WTC11 (cell line): ENCODE measurements at regions not wholly inside any gene's neighbourhood (a gene's known extent, or its start where the extent isn't known, plus 50 kb on each side); places are given as distances from the start of the nearest gene placed in this dataset.

ENCODE experiments used
- ATAC-seq: fragments of 200-7000 bp; cut with Tn5 transposase; 2 replicates; pipeline ENCODE4 v1.10.0; 2021; ENCODE audit warnings: mild to moderate bottlenecking, moderate library complexity
- CTCF ChIA-PET: fragments of 300-600 bp; sonication (Branson Sonifier 250); formaldehyde crosslinking; loops from one replicate; lab custom pipeline; 2021; ENCODE audit warnings: antibody characterized with exemption; lab: Charles Lee
- POLR2A ChIA-PET: fragments of 350-600 bp; sonication (Branson Sonifier 250); formaldehyde crosslinking; loops from one replicate; lab custom pipeline; 2021; ENCODE audit warnings: antibody characterized with exemption; lab: Charles Lee
- DNase-seq: peaks from one replicate; pipeline ENCODE4 v3.0.0; 2021; ENCODE audit warnings: low spot score
- H3K27ac Mint-ChIP-seq: 2 replicates; pipeline ENCODE4 v1.8.0; 2021; ENCODE audit warnings: mixed read lengths
- H3K27me3 Mint-ChIP-seq: 2 replicates; pipeline ENCODE4 v1.8.0; 2021; ENCODE audit warnings: low read depth, mild to moderate bottlenecking, moderate library complexity, mixed read lengths
- H3K36me3 Mint-ChIP-seq: 2 replicates; pipeline ENCODE4 v1.8.0; 2021; ENCODE audit warnings: mixed read lengths
- H3K4me1 Mint-ChIP-seq: 2 replicates; pipeline ENCODE4 v1.8.0; 2022; ENCODE audit warnings: mixed read lengths
- H3K4me3 Mint-ChIP-seq: 2 replicates; pipeline ENCODE4 v1.8.0; 2021; ENCODE audit warnings: mild to moderate bottlenecking, moderate library complexity, mixed read lengths
- H3K9me3 Mint-ChIP-seq: 2 replicates; pipeline ENCODE4 v1.8.0; 2021; ENCODE audit warnings: mixed read lengths
- AFF4 ChIP-seq: sonication (generic); formaldehyde crosslinking; IDR thresholded peaks from 2 replicates; pipeline ENCODE4 v1.8.1; 2023; ENCODE audit warnings: mild to moderate bottlenecking, missing genetic modification reagents, borderline replicate concordance
- ATF1 ChIP-seq: sonication (generic); formaldehyde crosslinking; IDR thresholded peaks from 2 replicates; pipeline ENCODE4 v1.8.1; 2023; ENCODE audit warnings: mild to moderate bottlenecking, moderate library complexity, missing genetic modification reagents
- ATF6 ChIP-seq: sonication (generic); formaldehyde crosslinking; IDR thresholded peaks from 2 replicates; pipeline ENCODE4 v1.8.1; 2023; ENCODE audit warnings: mild to moderate bottlenecking, missing genetic modification reagents
- E2F4 ChIP-seq: sonication (generic); formaldehyde crosslinking; IDR thresholded peaks from 2 replicates; pipeline ENCODE4 v1.8.1; 2022; ENCODE audit warnings: low read depth, mild to moderate bottlenecking, moderate library complexity, missing genetic modification reagents, borderline replicate concordance
- HMGA2 ChIP-seq: fragments of 250-450 bp; sonication (Bioruptor Pico); IDR thresholded peaks from 2 replicates; pipeline ENCODE4 v1.4.0; 2021; ENCODE audit warnings: mild to moderate bottlenecking, moderate library complexity
- HMGXB4 ChIP-seq: sonication (generic); formaldehyde crosslinking; IDR thresholded peaks from 2 replicates; pipeline ENCODE4 v1.8.1; 2023; ENCODE audit warnings: mild to moderate bottlenecking, moderate library complexity, missing genetic modification reagents
- MLX ChIP-seq: sonication (generic); formaldehyde crosslinking; IDR thresholded peaks from 2 replicates; pipeline ENCODE4 v1.8.1; 2023; ENCODE audit warnings: mild to moderate bottlenecking, missing genetic modification reagents, moderate library complexity
- MXD4 ChIP-seq: fragments of 250-450 bp; sonication (Bioruptor Pico); IDR thresholded peaks from 2 replicates; pipeline ENCODE4 v1.8.0; 2021; ENCODE audit warnings: mild to moderate bottlenecking, moderate library complexity, borderline replicate concordance
- NFATC4 ChIP-seq: fragments of 250-450 bp; sonication (Bioruptor Pico); IDR thresholded peaks from 2 replicates; pipeline ENCODE4 v1.9.0; 2021; ENCODE audit warnings: mild to moderate bottlenecking
- RELA ChIP-seq: sonication (generic); formaldehyde crosslinking; IDR thresholded peaks from 2 replicates; pipeline ENCODE4 v1.8.1; 2022; ENCODE audit warnings: missing genetic modification reagents, mild to moderate bottlenecking, borderline replicate concordance
- RORB ChIP-seq: fragments of 250-450 bp; sonication (Bioruptor Pico); IDR thresholded peaks from 2 replicates; pipeline ENCODE4 v1.9.0; 2021; ENCODE audit warnings: mild to moderate bottlenecking
- SOX15 ChIP-seq: fragments of 250-450 bp; sonication (Bioruptor Pico); IDR thresholded peaks from 2 replicates; pipeline ENCODE4 v1.9.0; 2021; ENCODE audit warnings: mild to moderate bottlenecking
- TEAD4 ChIP-seq: sonication (generic); formaldehyde crosslinking; IDR thresholded peaks from 2 replicates; pipeline ENCODE4 v1.8.0; 2022; ENCODE audit warnings: mild to moderate bottlenecking, missing genetic modification reagents
- TP53 ChIP-seq: sonication (generic); formaldehyde crosslinking; IDR thresholded peaks from 2 replicates; pipeline ENCODE4 v1.8.1; 2023; ENCODE audit warnings: mild to moderate bottlenecking, missing genetic modification reagents
- USF2 ChIP-seq: sonication (generic); formaldehyde crosslinking; IDR thresholded peaks from 2 replicates; pipeline ENCODE4 v1.8.1; 2023; ENCODE audit warnings: mild to moderate bottlenecking, missing genetic modification reagents, moderate library complexity
- ZNF232 ChIP-seq: sonication (generic); formaldehyde crosslinking; IDR thresholded peaks from 2 replicates; pipeline ENCODE4 v1.8.0; 2022; ENCODE audit warnings: mild to moderate bottlenecking, missing genetic modification reagents
- ZNF263 ChIP-seq: sonication (generic); formaldehyde crosslinking; IDR thresholded peaks from 2 replicates; pipeline ENCODE4 v1.8.1; 2022; ENCODE audit warnings: low read depth, mild to moderate bottlenecking, moderate library complexity, missing genetic modification reagents
- ZNF317 ChIP-seq: sonication (generic); formaldehyde crosslinking; IDR thresholded peaks from 2 replicates; pipeline ENCODE4 v1.8.1; 2023; ENCODE audit warnings: low read depth, mild to moderate bottlenecking, moderate library complexity, missing genetic modification reagents, borderline replicate concordance
- ZNF396 ChIP-seq: fragments of 250-450 bp; sonication (Bioruptor Pico); IDR thresholded peaks from 2 replicates; pipeline ENCODE4 v1.8.0; 2021; ENCODE audit warnings: mild to moderate bottlenecking, moderate library complexity, borderline replicate concordance
- ZNF416 ChIP-seq: fragments of 250-450 bp; sonication (Bioruptor Pico); IDR thresholded peaks from 2 replicates; pipeline ENCODE4 v1.9.0; 2021; ENCODE audit warnings: mild to moderate bottlenecking, inconsistent platforms
- ZNF425 ChIP-seq: fragments of 250-450 bp; sonication (Bioruptor Pico); conservative IDR thresholded peaks from 2 replicates; pipeline ENCODE4 v1.9.0; 2021; ENCODE audit warnings: mild to moderate bottlenecking

- no peak for ATAC-seq
- ChIA-PET CTCF (no interaction called here), POLR2A (no interaction called here)
- Mint-ChIP-seq H3K9me3 (peaks cover 19% of the 10 kb centered on the region), H3K4me1 (peaks cover 9% of the 10 kb centered on the region), H3K27me3 (no peaks in the 10 kb centered on the region), H3K27ac (no peak overlapping the region), H3K36me3 (no peaks in the 10 kb centered on the region), H3K4me3 (no peak overlapping the region)
- no peak for DNase-seq
- no peak for TF ChIP-seq HMGA2 (CRISPR knock-in tag)
- TF ChIP-seq RELA (CRISPR knock-in tag), result no peak
- TF ChIP-seq ZNF232 (CRISPR knock-in tag), result no peak
- TF ChIP-seq ZNF317 (CRISPR knock-in tag), result no peak
- TF ChIP-seq ZNF425 (CRISPR knock-in tag), result no peak
- no peak for TF ChIP-seq NFATC4 (CRISPR knock-in tag)
- no peak for TF ChIP-seq ATF6
- TF ChIP-seq MLX (CRISPR knock-in tag), result no peak
- no peak for TF ChIP-seq ZNF396 (CRISPR knock-in tag)
- TF ChIP-seq AFF4, result no peak
- no peak for TF ChIP-seq MXD4 (CRISPR knock-in tag)
Observed at GRCh38 chr11:22567759-22568158, 57.9 kb downstream of the FANCF start.

GRCh38 chr11:22566293-22566692 is 59.3 kb downstream of the FANCF start:
- Mint-ChIP-seq H3K27ac (no peak overlapping the region), H3K4me3 (no peak overlapping the region)
- CTCF ChIA-PET, result interaction anchor here (0.9 to 1.2 kb wide), 3 partner anchors 38 to 264 kb away, joined by 3 to 4 read pairs (median 3); partner anchors contain the start of genes FANCF and SVIP
- TF ChIP-seq HMGXB4 (CRISPR knock-in tag) (no peak), ATF1 (CRISPR knock-in tag) (no peak), E2F4 (CRISPR knock-in tag) (no peak), RORB (CRISPR knock-in tag) (no peak), ZNF416 (CRISPR knock-in tag) (no peak), SOX15 (no peak), USF2 (CRISPR knock-in tag) (no peak), TEAD4 (CRISPR knock-in tag) (no peak), TP53 (no peak), ZNF263 (no peak)

More at GRCh38 chr11:22566293-22566692, 59.3 kb downstream of the FANCF start:
- ATAC-seq (peak; percentile 91), DNase-seq (peak; percentile 38)
- Mint-ChIP-seq H3K9me3 (peaks cover 20% of the 10 kb centered on the region), H3K36me3 (no peaks in the 10 kb centered on the region), H3K4me1 (peaks cover 9% of the 10 kb centered on the region), H3K27me3 (no peaks in the 10 kb centered on the region)
- POLR2A ChIA-PET, result no interaction called here
